ENCODE measurements at regions not wholly inside any gene's neighbourhood (a gene's known extent, or its start where the extent isn't known, plus 50 kb on each side); places are given as distances from the start of the nearest gene placed in this dataset.

DNA sequence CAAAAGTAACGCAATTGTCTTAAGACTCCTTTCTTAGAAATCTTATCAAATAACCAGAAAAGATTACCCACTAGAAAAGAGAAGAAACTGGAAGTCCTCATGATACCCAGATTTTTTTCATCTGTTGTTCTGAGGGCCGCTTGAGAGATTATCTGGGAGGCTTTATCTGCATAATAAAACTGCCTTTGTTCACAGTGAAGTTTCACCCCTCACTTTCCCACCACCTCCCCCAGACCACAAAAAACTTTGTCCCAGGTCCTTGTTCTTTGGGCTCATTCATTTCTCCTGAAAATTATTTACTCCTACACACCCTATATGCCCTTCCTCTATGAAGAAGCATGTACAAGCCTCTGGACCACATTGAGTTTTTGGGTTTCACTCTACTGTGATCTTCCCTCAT is 745.1 kb upstream of the COBL start:
- Histone ChIP-seq H3K4me3 (no peak overlapping the region), H3K27ac (no peak overlapping the region), H3K36me3 (no peaks in the 10 kb centered on the region), H3K27me3 (no peaks in the 10 kb centered on the region), H3K9me3 (no peaks in the 10 kb centered on the region), H3K4me1 (no peaks in the 10 kb centered on the region)
- DNase-seq, result no peak
- TF ChIP-seq, protein P1, sequence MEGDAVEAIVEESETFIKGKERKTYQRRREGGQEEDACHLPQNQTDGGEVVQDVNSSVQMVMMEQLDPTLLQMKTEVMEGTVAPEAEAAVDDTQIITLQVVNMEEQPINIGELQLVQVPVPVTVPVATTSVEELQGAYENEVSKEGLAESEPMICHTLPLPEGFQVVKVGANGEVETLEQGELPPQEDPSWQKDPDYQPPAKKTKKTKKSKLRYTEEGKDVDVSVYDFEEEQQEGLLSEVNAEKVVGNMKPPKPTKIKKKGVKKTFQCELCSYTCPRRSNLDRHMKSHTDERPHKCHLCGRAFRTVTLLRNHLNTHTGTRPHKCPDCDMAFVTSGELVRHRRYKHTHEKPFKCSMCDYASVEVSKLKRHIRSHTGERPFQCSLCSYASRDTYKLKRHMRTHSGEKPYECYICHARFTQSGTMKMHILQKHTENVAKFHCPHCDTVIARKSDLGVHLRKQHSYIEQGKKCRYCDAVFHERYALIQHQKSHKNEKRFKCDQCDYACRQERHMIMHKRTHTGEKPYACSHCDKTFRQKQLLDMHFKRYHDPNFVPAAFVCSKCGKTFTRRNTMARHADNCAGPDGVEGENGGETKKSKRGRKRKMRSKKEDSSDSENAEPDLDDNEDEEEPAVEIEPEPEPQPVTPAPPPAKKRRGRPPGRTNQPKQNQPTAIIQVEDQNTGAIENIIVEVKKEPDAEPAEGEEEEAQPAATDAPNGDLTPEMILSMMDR (IDR thresholded peaks at IDR 0.05), result no peak
- intact Hi-C loops (cut with DNase I; ENCODE audit: low total_unique reads), result no loop called here

DNA sequence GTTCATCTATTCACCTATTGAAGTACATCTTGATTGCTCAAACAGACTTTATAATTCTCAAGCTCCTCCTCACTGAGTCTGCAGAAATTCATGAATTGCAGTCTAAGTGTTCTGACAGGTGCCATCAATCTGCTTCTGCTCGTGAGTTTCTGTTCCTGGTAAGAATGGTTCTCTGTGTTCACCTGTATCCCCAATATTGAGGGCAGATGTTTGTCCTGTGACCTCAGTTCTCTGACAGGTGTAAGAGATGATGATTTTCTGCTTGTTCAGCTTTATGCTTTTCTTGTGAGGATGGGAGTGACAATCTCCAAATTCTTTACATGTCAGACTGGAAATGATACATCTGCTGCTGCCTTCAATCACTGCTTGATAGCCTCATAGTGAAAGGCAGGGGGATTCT is 736.9 kb upstream of the COBL start:
- H3K27me3 ChIP-seq, result no peaks in the 10 kb centered on the region
- no peak overlapping the region for H3K27ac ChIP-seq
- H3K9me3 ChIP-seq, result no peaks in the 10 kb centered on the region
- TF ChIP-seq, protein P1 (IDR thresholded peaks at IDR 0.05), result no peak
- H3K36me3 ChIP-seq, result no peaks in the 10 kb centered on the region
- H3K4me3 ChIP-seq, result no peak overlapping the region
- intact Hi-C loops (cut with DNase I; ENCODE audit: low total_unique reads), result no loop called here
- no peak for DNase-seq
- H3K4me1 ChIP-seq, result no peaks in the 10 kb centered on the region

DNA sequence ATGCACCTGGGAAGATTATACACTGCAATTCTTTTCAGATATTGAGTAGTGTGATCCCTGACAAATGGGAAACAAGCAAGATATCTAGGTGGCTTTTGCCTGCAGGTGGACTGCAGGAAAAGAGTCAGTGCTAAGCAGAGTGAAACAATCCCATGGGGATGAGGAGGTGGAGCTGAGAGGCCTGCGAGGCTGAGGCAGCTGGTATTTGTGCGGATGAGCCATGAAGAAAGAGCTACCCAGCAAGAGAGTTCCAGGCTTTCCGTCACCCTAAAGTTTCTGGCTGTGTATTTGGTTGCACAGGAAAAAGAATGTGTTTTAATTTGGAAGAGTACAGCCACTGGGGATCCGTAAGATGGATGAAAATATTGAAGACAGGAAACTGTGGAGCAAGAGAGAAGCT is 714.1 kb upstream of the COBL start:
- no peak overlapping the region for H3K27ac ChIP-seq
- no peaks in the 10 kb centered on the region for H3K36me3 ChIP-seq
- no peak for DNase-seq
- no peak overlapping the region for H3K4me3 ChIP-seq
- no peaks in the 10 kb centered on the region for H3K9me3 ChIP-seq
- TF ChIP-seq, protein P1 (IDR thresholded peaks at IDR 0.05), result no peak
- no peaks in the 10 kb centered on the region for H3K27me3 ChIP-seq
- no peaks in the 10 kb centered on the region for H3K4me1 ChIP-seq
- intact Hi-C loops (cut with DNase I; ENCODE audit: low total_unique reads), result no loop called here

DNA sequence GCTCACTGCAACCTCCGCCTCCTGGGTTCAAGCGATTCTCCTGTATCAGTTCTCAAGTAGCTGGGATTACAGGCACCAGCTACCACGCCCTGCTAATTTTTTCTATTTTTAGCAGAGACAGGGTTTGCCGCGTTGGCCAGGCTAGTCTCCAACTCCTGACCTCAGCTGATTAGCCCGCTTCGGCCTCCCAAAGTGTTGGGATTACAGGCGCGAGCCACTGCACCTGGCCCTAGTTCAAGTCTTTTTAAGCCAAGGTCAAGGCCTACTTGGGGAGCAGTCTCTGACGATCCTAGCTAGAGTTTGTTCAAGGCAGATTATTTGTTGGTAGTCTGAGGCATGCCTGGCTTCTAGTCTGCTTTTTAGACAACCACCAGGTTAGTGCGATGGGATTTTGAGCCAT is 709.5 kb upstream of the COBL start:
- TF ChIP-seq, protein P1 (IDR thresholded peaks at IDR 0.05), result no peak
- Histone ChIP-seq H3K27me3 (no peaks in the 10 kb centered on the region), H3K9me3 (no peaks in the 10 kb centered on the region), H3K36me3 (no peaks in the 10 kb centered on the region), H3K27ac (no peak overlapping the region), H3K4me3 (no peak overlapping the region), H3K4me1 (no peaks in the 10 kb centered on the region)
- intact Hi-C loops (cut with DNase I; ENCODE audit: low total_unique reads), result no loop called here
- DNase-seq, result no peak

DNA sequence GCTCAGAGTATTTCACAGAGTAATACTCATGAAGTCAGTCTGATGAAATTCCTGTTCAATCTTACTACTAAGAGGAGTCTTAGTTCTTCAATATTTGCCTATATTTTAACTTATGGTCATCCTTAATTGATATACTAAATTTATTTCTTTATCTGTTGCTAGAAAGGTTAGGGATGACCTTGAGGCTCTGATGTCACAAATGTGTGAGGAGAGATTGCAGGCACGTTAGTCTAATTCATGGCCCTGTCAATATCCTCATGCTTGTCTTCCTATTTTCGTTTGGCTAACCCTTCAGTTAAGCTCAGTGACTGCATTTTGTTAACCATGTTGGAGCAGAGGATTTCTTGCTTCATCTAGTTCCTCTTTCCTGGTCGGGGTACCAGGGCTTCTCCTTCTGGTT is 704.7 kb upstream of the COBL start:
- Histone ChIP-seq H3K27me3 (no peaks in the 10 kb centered on the region), H3K27ac (no peak overlapping the region), H3K4me1 (no peaks in the 10 kb centered on the region), H3K9me3 (no peaks in the 10 kb centered on the region), H3K36me3 (no peaks in the 10 kb centered on the region), H3K4me3 (no peak overlapping the region)
- intact Hi-C loops (cut with DNase I; ENCODE audit: low total_unique reads), result no loop called here
- no peak for DNase-seq
- TF ChIP-seq, protein P1 (IDR thresholded peaks at IDR 0.05), result no peak

DNA sequence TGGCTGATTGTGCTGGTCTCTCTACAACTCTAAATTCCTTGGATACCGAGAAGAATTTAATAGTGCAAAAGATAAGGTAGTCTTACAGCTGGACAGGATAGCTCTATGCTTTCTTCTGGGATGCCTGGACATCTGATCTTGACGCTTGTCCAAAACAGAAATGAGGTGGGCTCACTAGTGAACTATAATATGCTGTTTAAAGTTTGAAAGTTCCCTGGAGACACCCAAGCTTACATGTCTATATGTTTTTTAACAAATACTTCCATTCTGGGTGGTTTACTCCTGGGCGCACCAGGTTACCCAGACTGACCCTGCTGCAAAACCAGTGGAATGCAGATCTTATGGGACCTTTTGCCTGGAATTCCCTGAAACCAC is 702.1 kb upstream of the COBL start:
- no peak overlapping the region for H3K27ac ChIP-seq
- no peak overlapping the region for H3K4me3 ChIP-seq
- no peaks in the 10 kb centered on the region for H3K9me3 ChIP-seq
- intact Hi-C loops (cut with DNase I; ENCODE audit: low total_unique reads), result no loop called here
- TF ChIP-seq, protein P1 (IDR thresholded peaks at IDR 0.05), result no peak
- H3K36me3 ChIP-seq, result no peaks in the 10 kb centered on the region
- H3K27me3 ChIP-seq, result no peaks in the 10 kb centered on the region
- no peak for DNase-seq
- H3K4me1 ChIP-seq, result no peaks in the 10 kb centered on the region

All from tibial artery (tissue), 4 donors.